Activated CD4-positive, alpha-beta memory T cell treated with anti-CD3 and anti-CD28 coated beads for 36 hours (primary cell): ENCODE measurements at regions not wholly inside any gene's neighbourhood (a gene's known extent, or its start where the extent isn't known, plus 50 kb on each side); places are given as distances from the start of the nearest gene placed in this dataset.
A peak's percentile ranks its signal among the peaks of the same experiment; 100 is the strongest.

Experiments used
- CTCF ChIA-PET: fragments of 350-600 bp; sonication (Branson Sonifier 250); formaldehyde crosslinking; loops from one replicate; lab custom pipeline; 2021; ENCODE audit warnings: antibody characterized with exemption, inconsistent platforms; lab: Charles Lee
- POLR2A ChIA-PET: fragments of 350-600 bp; sonication (Branson Sonifier 250); formaldehyde crosslinking; loops from one replicate; lab custom pipeline; 2021; ENCODE audit warnings: antibody characterized with exemption; lab: Charles Lee
- DNase-seq: peaks from one replicate; pipeline ENCODE4 v3.0.0-alpha.2; 2020
- H3K27ac Mint-ChIP-seq: one replicate; pipeline ENCODE4 v1.8.0; 2021; ENCODE audit warnings: mixed read lengths
- H3K27me3 Mint-ChIP-seq: one replicate; pipeline ENCODE4 v1.8.0; 2021; ENCODE audit warnings: mixed read lengths
- H3K36me3 Mint-ChIP-seq: one replicate; pipeline ENCODE4 v1.8.0; 2021; ENCODE audit warnings: mixed read lengths
- H3K4me1 Mint-ChIP-seq: one replicate; pipeline ENCODE4 v1.8.0; 2021; ENCODE audit warnings: low read depth, mixed read lengths
- H3K4me3 Mint-ChIP-seq: one replicate; pipeline ENCODE4 v1.8.0; 2021; ENCODE audit warnings: mild to moderate bottlenecking, mixed read lengths
- H3K9me3 Mint-ChIP-seq: one replicate; pipeline ENCODE4 v1.8.0; 2021; ENCODE audit warnings: mixed read lengths
- intact Hi-C: fragments of 100-400 bp; cut with micrococcal nuclease; formaldehyde crosslinking; loops from one replicate; pipeline ENCODE4 v1.15.1; 2023

- H3K4me3 Mint-ChIP-seq = no peak overlapping the region
- H3K27me3 Mint-ChIP-seq = peaks cover 7% of the 10 kb centered on the region
- peaks cover 2% of the 10 kb centered on the region for H3K9me3 Mint-ChIP-seq
- H3K27ac Mint-ChIP-seq = no peak overlapping the region
- no peaks in the 10 kb centered on the region for H3K36me3 Mint-ChIP-seq
- CTCF ChIA-PET = interaction anchor here (0.6 kb wide), 1 partner anchor 12 kb away, joined by 3 read pairs; no protein-coding TSS in a partner anchor
- POLR2A ChIA-PET = no interaction called here
- intact Hi-C loops = no loop called here
- DNase-seq = no peak
- H3K4me1 Mint-ChIP-seq = no peaks in the 10 kb centered on the region
Measured at GRCh38 chr17:56648321-56648720, 54.8 kb downstream of the NOG start.

- CTCF ChIA-PET = no interaction called here
- Mint-ChIP-seq H3K36me3 (no peaks in the 10 kb centered on the region), H3K27ac (no peak overlapping the region), H3K4me3 (no peak overlapping the region), H3K4me1 (peaks cover 3% of the 10 kb centered on the region), H3K9me3 (peaks cover 2% of the 10 kb centered on the region), H3K27me3 (peaks cover 7% of the 10 kb centered on the region)
- intact Hi-C loops = no loop called here
- POLR2A ChIA-PET = no interaction called here
- no peak for DNase-seq
Measured at GRCh38 chr17:56648806-56649205, 55.3 kb downstream of the NOG start.

GRCh38 chr17:56652628-56653027 is 59.1 kb downstream of the NOG start:
- H3K27ac Mint-ChIP-seq = no peak overlapping the region
- ChIA-PET POLR2A (no interaction called here), CTCF (interaction anchor here (0.6 to 3.4 kb wide), 2 partner anchors 64 to 153 kb away, joined by 3 to 22 read pairs; no protein-coding TSS in a partner anchor)
- peaks cover 2% of the 10 kb centered on the region for H3K9me3 Mint-ChIP-seq
- H3K4me3 Mint-ChIP-seq = no peak overlapping the region
- H3K4me1 Mint-ChIP-seq = peaks cover 3% of the 10 kb centered on the region
- no peak for DNase-seq
- H3K27me3 Mint-ChIP-seq = peaks cover 4% of the 10 kb centered on the region
- intact Hi-C loops = no loop called here
- no peaks in the 10 kb centered on the region for H3K36me3 Mint-ChIP-seq

- no peak overlapping the region for H3K4me3 Mint-ChIP-seq
- intact Hi-C loops = loop anchor here (1.0 kb wide), 3 partner anchors 62 to 126 kb away; no protein-coding TSS in a partner anchor
- H3K36me3 Mint-ChIP-seq = no peaks in the 10 kb centered on the region
- peaks cover 4% of the 10 kb centered on the region for H3K27me3 Mint-ChIP-seq
- peaks cover 2% of the 10 kb centered on the region for H3K9me3 Mint-ChIP-seq
- ChIA-PET CTCF (interaction anchor here (0.6 to 4.9 kb wide), 6 partner anchors 7 to 154 kb away, joined by 3 to 34 read pairs (median 4); partner anchors contain the start of gene NOG), POLR2A (no interaction called here)
- H3K4me1 Mint-ChIP-seq = peaks cover 3% of the 10 kb centered on the region
- peak; percentile 71 for DNase-seq
- no peak overlapping the region for H3K27ac Mint-ChIP-seq
Measured at GRCh38 chr17:56653877-56654276, 60.4 kb downstream of the NOG start.

- peaks cover 3% of the 10 kb centered on the region for H3K4me1 Mint-ChIP-seq
- no peaks in the 10 kb centered on the region for H3K36me3 Mint-ChIP-seq
- intact Hi-C loops = no loop called here
- ChIA-PET POLR2A (no interaction called here), CTCF (interaction anchor here (1.2 to 4.9 kb wide), 3 partner anchors 24 to 62 kb away, joined by 3 to 34 read pairs (median 5); partner anchors contain the start of gene NOG)
- no peak overlapping the region for H3K4me3 Mint-ChIP-seq
- peaks cover under 1% of the 10 kb centered on the region for H3K27me3 Mint-ChIP-seq
- no peak overlapping the region for H3K27ac Mint-ChIP-seq
- H3K9me3 Mint-ChIP-seq = no peaks in the 10 kb centered on the region
- no peak for DNase-seq
Measured at GRCh38 chr17:56656701-56657327, 63.3 kb downstream of the NOG start.

- peak; percentile 21 for DNase-seq
- Mint-ChIP-seq H3K27ac (no peak overlapping the region), H3K4me1 (peaks cover 2% of the 10 kb centered on the region), H3K9me3 (no peaks in the 10 kb centered on the region), H3K27me3 (peaks cover 2% of the 10 kb centered on the region), H3K4me3 (no peak overlapping the region), H3K36me3 (no peaks in the 10 kb centered on the region)
- POLR2A ChIA-PET = no interaction called here
- intact Hi-C loops = no loop called here
- CTCF ChIA-PET = interaction anchor here (1.5 kb wide), 1 partner anchor 58 kb away, joined by 4 read pairs; no protein-coding TSS in a partner anchor
Measured at GRCh38 chr17:56658648-56659047, 65.1 kb downstream of the NOG start.

GRCh38 chr17:56659622-56660021 is 66.1 kb downstream of the NOG start:
- no peak overlapping the region for H3K27ac Mint-ChIP-seq
- H3K9me3 Mint-ChIP-seq = no peaks in the 10 kb centered on the region
- no peaks in the 10 kb centered on the region for H3K36me3 Mint-ChIP-seq
- H3K4me1 Mint-ChIP-seq = no peaks in the 10 kb centered on the region
- peaks cover 2% of the 10 kb centered on the region for H3K27me3 Mint-ChIP-seq
- POLR2A ChIA-PET = no interaction called here
- intact Hi-C loops = no loop called here
- no peak for DNase-seq
- no peak overlapping the region for H3K4me3 Mint-ChIP-seq
- CTCF ChIA-PET = no interaction called here

GRCh38 chr17:56661906-56662305 is 68.4 kb downstream of the NOG start:
- H3K4me3 Mint-ChIP-seq = no peak overlapping the region
- H3K27me3 Mint-ChIP-seq = peaks cover 4% of the 10 kb centered on the region
- H3K4me1 Mint-ChIP-seq = no peaks in the 10 kb centered on the region
- ChIA-PET POLR2A (no interaction called here), CTCF (no interaction called here)
- H3K36me3 Mint-ChIP-seq = no peaks in the 10 kb centered on the region
- intact Hi-C loops = no loop called here
- no peak for DNase-seq
- no peak overlapping the region for H3K27ac Mint-ChIP-seq
- H3K9me3 Mint-ChIP-seq = no peaks in the 10 kb centered on the region

- DNase-seq = no peak
- intact Hi-C loops = no loop called here
- ChIA-PET POLR2A (no interaction called here), CTCF (interaction anchor here (1.0 kb wide), 1 partner anchor 64 kb away, joined by 3 read pairs; no protein-coding TSS in a partner anchor)
- Mint-ChIP-seq H3K27me3 (peaks cover 5% of the 10 kb centered on the region), H3K4me1 (no peaks in the 10 kb centered on the region), H3K27ac (no peak overlapping the region), H3K9me3 (no peaks in the 10 kb centered on the region), H3K4me3 (no peak overlapping the region), H3K36me3 (no peaks in the 10 kb centered on the region)
Measured at GRCh38 chr17:56665864-56666263, 72.4 kb downstream of the NOG start.

GRCh38 chr17:56667925-56668458 is 74.5 kb downstream of the NOG start:
- CTCF ChIA-PET = interaction anchor here (1.0 kb wide), 1 partner anchor 75 kb away, joined by 3 read pairs; the partner anchor contains the start of gene NOG

GRCh38 chr17:56672195-56672594 is 78.7 kb downstream of the NOG start:
- ChIA-PET POLR2A (no interaction called here), CTCF (no interaction called here)
- Mint-ChIP-seq H3K36me3 (no peaks in the 10 kb centered on the region), H3K4me1 (no peaks in the 10 kb centered on the region), H3K9me3 (no peaks in the 10 kb centered on the region), H3K4me3 (no peak overlapping the region), H3K27me3 (peaks cover 22% of the 10 kb centered on the region), H3K27ac (no peak overlapping the region)
- intact Hi-C loops = no loop called here
- DNase-seq = no peak

More at GRCh38 chr17:56667925-56668458, 74.5 kb downstream of the NOG start:
- intact Hi-C loops = no loop called here
- Mint-ChIP-seq H3K27ac (no peak overlapping the region), H3K9me3 (no peaks in the 10 kb centered on the region), H3K27me3 (peaks cover 8% of the 10 kb centered on the region), H3K4me1 (no peaks in the 10 kb centered on the region), H3K36me3 (no peaks in the 10 kb centered on the region), H3K4me3 (no peak overlapping the region)
- POLR2A ChIA-PET = no interaction called here
- DNase-seq = no peak

- DNase-seq = no peak
- H3K36me3 Mint-ChIP-seq = no peaks in the 10 kb centered on the region
- intact Hi-C loops = no loop called here
- no peak overlapping the region for H3K27ac Mint-ChIP-seq
- H3K27me3 Mint-ChIP-seq = peaks cover 31% of the 10 kb centered on the region
- ChIA-PET POLR2A (no interaction called here), CTCF (interaction anchor here (0.9 to 1.0 kb wide), 2 partner anchors 41 to 42 kb away, joined by 3 read pairs; no protein-coding TSS in a partner anchor)
- no peaks in the 10 kb centered on the region for H3K9me3 Mint-ChIP-seq
- H3K4me3 Mint-ChIP-seq = no peak overlapping the region
- peaks cover 8% of the 10 kb centered on the region for H3K4me1 Mint-ChIP-seq
Measured at GRCh38 chr17:56674401-56674925, 81.0 kb downstream of the NOG start.
